Stimulated activated CD8-positive, alpha-beta memory T cell treated with anti-CD3 and anti-CD28 coated beads, Interleukin-15, amount 100 ng/mL, for 4 hours (primary cell): ENCODE measurements at regions not wholly inside any gene's neighbourhood (a gene's known extent, or its start where the extent isn't known, plus 50 kb on each side); places are given as distances from the start of the nearest gene placed in this dataset.
"Not testable (repeated sequence)": the region's sequence is repeated elsewhere in the genome, so short reads cannot be mapped to it uniquely, and the experiment has no call there.

Experiments
- DNase-seq, 2 donors: peaks; one replicate each; pipeline ENCODE4 v3.0.0-alpha.2; 2020; ENCODE audit warnings: low read depth in 2 of 2

- DNase-seq = not testable (repeated sequence)
Measured at GRCh38 chr2:238723740-238724320, 124.1 kb upstream of the TWIST2 start.

DNA sequence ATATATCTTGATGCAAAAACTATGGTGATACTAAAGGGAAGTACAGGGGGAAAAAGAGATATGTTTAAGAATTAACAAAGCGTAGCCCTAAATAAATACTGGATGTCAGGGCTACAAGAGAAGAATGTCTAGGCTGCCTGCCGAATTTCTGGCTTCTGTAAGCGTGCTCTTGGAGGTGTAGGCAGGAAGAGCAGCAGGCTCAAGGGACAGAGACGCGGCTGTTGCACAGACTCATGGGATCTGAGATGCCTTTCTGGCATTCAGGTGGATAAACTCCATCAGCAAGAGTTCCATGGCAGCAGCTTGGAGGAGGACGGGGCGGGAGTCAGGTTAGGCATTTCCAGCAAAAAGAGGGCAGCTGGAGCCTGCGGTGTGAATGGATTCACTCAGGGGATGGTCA is 123.2 kb upstream of the TWIST2 start:
- DNase-seq = no peak

- no peak for DNase-seq
Measured at GRCh38 chr2:238725298-238725697, 122.6 kb upstream of the TWIST2 start.

GRCh38 chr2:238726670-238727584 is 121.0 kb upstream of the TWIST2 start:
- no peak for DNase-seq

DNA sequence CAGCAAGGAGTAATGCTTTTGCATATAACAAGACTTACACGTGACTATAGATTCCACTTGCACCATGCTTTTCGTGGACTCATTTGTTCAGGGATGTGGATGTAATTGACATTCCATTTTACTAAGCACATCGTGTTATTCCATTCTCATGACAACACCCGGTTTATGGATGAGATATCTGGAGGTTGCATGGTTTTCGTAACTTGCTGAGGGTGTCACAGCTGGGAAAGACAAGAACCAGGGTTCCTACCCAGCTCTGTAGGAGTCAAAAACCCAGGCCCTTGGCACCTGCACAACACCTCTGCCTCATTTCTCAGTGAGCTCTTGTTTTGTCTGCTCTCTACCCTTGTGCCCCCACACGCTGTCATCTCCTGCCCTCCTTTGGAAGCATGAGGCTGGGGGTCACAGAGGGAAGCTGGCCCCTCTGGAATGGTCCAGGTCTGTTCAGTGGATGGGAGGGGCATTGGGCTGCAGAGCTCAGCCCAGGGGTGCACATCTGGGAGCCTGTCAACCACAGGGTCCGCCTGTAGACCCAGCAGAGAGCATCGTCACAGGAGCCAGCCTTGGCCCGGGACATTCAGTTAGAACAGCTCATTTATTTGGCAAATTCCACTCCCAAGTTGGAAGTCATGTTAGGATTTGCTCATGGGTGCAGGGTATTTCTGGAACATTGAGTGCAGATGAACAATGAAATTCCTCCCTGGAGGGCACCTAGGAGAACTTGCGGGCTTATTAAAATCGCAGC is 120.1 kb upstream of the TWIST2 start:
- no peak for DNase-seq

GRCh38 chr2:238728330-238729260 is 119.3 kb upstream of the TWIST2 start:
- no peak for DNase-seq

DNA sequence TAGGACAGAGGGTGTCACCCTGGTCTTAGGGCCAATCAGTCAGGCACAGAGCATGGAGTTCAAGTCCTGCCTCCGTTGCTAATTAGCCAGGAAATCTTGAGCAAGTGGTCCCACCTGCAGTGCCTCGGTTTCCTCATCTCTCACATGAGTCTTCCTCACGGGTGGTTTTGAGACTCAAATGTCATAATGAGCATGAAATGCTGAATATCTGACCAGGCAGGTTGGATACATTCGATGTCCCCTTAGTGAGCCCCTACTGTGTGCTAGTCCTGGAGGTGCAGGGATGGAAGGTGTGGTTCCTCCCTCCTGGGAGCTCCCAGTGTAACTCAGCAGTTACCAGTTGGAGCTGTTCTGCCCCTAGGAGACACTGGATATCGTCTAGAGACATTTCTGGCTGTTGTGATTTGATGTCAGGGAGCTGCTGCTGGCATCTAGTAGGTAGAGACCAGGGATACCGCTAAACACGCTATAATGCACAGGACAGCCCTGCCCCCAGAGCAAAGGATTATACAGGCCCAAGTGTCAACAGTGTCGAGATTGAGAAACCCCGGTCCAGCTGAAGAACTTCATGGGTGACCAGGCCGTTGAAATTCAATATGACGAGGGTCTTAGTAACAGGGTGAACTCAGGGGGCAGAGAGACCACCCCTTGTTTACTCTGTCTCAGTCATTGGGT is 118.5 kb upstream of the TWIST2 start:
- DNase-seq = no peak

- DNase-seq = no peak
Measured at GRCh38 chr2:238730001-238730669, 117.8 kb upstream of the TWIST2 start.

DNA sequence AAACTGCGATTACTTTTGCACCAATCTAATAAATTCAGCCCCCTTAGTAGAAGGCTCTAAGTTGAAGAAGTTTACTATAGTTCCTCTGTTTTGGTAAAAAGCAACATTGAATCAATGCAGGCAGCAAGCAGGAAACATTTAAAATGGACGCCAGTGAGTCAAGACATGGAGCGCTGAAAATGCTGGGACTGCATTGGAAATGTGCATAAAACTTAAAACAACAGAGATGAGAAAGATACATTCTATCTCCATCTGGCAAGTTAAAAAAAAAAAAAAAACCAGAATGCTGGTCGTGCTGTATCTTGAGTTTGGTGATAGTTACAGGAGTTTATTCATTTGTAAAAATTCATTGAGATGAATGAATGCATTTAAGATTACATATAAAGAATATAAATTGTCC is 117.0 kb upstream of the TWIST2 start:
- DNase-seq = no peak

DNA sequence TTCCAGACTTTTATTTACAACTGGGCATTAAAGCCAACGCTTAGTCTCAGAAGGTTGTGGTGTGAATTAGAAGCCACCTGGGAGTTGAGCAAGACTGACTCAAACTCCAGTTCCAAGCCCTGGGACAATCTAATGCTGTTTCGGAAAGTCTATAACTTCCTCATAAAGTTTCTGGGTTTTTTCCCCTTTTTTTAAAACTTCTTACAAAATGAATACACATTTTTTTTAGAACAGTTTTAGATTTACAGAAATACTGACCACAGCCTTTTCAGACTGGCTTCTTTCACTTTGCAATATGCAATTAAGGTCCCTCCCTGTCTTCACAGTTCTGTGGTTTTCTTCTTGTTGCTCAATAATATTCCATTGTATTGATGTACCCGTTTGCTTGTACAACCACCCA is 115.9 kb upstream of the TWIST2 start:
- DNase-seq = no peak

DNA sequence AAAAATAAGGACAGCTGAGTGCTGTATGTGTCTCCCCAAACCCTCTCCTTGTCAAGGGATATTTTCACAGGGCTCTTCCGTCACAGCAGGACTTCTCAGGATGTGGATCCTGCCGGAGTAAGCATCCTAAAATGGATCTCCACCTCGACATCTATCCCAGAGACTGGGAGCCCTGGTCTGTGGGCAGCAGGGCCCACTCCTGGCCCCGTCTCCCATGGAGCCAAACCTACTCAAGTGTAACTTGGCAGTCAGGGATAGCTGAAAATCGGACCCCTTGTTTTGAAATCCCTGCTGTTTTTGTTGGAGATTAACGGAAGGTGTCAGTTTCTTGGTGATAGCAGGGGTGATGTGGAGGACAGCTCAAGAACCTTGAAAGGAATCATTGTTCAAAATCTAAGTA is 109.0 kb upstream of the TWIST2 start:
- no peak for DNase-seq

- DNase-seq = no peak
Measured at GRCh38 chr2:238739668-238740067, 108.2 kb upstream of the TWIST2 start.

GRCh38 chr2:238741277-238741676 is 106.6 kb upstream of the TWIST2 start:
- DNase-seq = no peak

DNA sequence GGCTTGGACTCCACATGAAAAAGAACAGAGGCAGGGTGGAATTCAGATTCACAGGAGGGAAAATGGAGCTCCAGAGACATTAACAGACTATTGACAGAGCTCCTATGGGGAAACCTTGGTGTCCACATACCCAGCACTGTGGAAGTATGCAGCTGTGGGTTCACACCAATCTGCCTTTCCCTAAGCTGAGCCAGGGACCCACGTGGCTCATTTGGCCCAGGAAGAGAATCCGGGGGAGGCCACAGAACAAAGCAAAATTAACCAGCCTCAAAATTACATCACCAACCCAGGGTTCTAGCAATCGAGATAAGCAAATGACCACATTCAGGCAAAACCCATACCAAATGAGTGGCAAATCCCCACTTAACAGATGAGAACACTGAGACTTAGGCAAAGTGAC is 105.8 kb upstream of the TWIST2 start:
- no peak for DNase-seq

DNA sequence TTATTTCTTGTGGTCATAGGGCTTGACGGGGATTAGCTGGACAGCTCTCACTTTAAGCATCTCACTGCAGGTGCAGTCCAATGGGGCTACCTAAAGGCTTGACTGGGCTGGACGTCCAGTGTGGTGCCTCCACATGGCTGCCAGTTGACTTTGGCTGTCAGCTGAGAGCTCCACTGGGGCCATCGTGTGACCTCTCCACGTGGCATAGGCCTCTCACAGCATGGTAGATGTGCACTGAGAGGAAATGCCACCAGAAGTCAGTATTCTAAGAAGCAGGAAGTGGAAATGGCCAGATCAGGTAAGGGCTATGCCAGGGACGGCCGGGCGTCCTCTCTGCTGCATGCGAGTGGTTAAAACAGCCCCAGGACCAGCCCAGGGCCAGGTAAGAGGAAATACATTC is 105.2 kb upstream of the TWIST2 start:
- DNase-seq = no peak

DNA sequence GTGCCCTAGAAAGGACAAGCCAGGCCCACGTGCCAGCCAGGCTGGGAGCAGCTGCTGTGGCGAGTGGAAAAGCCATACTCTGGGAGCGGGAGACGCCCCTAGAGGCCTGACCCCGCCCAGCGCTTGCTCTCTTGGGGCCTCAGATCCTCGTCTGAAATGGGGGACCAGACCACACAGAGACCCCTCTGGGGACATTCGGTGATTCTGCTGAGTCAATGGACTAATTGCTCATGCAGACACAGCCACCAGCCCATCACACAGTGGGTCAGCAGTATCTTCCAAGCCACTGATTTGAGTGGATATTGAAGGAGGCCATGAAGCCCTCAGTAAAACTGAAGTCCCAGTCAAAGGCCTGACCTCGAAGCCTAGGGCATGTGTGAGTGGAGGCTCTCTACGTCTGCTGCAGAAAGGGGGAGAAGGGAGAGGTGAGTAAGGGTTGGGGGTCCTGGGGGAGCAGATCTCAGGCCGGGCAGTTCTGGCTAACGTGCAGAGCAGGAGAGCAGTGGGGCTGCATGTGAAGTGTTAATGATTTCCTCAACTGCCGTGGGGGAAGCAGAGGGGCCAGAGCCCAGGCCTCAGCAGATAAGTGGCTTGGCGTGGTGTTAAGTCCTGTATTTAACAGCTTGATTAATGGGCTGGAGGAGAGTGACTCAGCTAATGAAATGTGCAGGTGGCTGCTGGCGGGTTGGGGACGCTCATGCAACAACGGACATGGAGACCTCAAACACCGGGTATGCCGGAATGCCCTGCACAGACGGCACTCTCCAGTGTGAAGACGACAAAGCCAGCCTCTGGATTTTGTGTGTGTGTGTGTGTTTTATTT is 104.4 kb upstream of the TWIST2 start:
- DNase-seq = no peak

DNA sequence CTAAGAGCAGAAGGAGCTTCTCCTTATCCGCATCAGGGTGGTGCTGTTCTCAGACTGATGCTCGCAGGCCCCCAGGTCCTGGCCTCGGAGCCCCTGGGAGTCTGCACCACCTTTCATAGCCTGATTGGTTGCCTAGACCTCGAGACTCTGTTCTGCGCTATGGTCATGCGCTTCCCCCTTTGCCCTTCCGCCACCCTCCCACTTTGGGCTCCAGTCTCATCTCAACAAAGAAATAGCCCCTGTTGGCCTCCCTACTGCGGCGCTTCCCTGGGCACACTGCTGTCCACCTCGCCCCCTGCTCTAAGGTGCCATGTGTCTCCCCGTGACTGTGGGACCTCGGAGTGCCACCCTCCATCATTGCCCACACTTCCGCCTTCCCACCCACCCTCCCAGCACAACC is 102.9 kb upstream of the TWIST2 start:
- no peak for DNase-seq

DNA sequence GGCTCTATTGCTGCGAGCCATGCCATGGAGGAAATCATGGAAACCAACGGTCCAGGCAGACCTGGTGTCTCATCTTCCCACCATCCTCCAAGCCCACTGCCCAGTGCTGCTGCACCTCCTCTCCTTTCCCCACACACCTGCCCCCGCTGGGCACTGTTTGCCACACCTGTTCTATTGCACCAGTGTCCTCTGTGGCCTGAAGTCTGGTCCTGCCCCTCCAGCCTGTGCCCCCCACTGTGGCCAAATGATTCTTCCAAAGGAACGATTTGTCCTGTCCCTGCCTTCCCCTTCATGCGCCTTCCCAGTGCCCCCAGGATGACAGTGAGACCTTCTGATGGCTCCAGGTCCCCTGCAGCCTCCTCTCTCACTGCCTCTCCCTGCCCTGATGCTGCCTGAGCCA is 101.9 kb upstream of the TWIST2 start:
- DNase-seq = no peak

- DNase-seq = no peak
Measured at GRCh38 chr2:238747114-238747513, 100.8 kb upstream of the TWIST2 start.

- no peak for DNase-seq
Measured at GRCh38 chr2:238747557-238747956, 100.3 kb upstream of the TWIST2 start.
